ENCODE measurements at regions not wholly inside any gene's neighbourhood (a gene's known extent, or its start where the extent isn't known, plus 50 kb on each side); places are given as distances from the start of the nearest gene placed in this dataset.

DNA sequence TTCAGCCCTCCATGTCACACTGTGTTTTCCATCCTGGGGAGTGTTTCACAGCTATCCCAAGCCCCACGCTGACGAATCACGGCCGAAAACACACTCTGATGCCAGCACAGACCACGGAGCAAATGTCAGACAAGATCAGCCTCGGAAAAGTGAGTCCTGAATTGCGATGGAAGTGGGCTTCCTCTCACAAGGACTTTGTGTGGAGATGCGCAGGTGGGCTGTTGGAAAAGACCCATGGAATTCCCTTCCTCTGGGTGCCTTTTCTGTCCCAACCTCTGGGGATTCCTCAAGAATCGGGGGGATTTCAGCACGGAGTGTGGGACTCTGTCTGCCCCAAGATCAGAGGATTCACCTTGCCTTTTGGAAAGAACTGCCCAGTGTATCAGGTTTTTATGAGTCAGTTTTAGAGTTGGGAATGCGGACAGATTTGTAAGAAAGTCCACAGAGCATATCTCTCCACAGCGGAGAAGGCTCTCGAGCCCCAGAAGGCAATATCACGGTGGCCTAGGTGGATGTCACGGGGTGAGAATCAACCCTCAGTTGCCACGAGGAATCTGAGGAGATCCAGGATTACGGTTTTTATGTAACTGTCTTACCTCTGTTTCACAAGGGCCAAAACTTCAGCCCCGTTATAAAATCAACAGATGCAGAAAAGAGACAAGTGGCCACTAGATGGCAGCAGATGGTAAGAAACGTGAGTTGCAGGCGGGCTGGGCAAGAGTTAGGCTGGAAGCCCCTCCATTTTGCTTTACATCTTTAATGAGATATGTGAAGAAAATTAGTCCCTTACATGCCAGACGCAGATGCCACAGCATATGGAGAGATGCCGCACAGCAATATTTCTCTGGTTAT lies 201.9 kb downstream of the DAD1 start:
- TF ChIP-seq, protein P1, sequence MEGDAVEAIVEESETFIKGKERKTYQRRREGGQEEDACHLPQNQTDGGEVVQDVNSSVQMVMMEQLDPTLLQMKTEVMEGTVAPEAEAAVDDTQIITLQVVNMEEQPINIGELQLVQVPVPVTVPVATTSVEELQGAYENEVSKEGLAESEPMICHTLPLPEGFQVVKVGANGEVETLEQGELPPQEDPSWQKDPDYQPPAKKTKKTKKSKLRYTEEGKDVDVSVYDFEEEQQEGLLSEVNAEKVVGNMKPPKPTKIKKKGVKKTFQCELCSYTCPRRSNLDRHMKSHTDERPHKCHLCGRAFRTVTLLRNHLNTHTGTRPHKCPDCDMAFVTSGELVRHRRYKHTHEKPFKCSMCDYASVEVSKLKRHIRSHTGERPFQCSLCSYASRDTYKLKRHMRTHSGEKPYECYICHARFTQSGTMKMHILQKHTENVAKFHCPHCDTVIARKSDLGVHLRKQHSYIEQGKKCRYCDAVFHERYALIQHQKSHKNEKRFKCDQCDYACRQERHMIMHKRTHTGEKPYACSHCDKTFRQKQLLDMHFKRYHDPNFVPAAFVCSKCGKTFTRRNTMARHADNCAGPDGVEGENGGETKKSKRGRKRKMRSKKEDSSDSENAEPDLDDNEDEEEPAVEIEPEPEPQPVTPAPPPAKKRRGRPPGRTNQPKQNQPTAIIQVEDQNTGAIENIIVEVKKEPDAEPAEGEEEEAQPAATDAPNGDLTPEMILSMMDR (IDR thresholded peaks at IDR 0.05): peak; percentile 97
- Mint-ChIP-seq H3K27ac (ENCODE audit: unreplicated experiment) (peak overlapping the region; percentile 60), H3K9me3 (ENCODE audit: low read depth) (no peaks in the 10 kb centered on the region), H3K4me3 (ENCODE audit: unreplicated experiment) (no peak overlapping the region), H3K36me3 (ENCODE audit: low read depth) (no peaks in the 10 kb centered on the region), H3K27me3 (ENCODE audit: low read depth) (no peaks in the 10 kb centered on the region), H3K4me1 (ENCODE audit: low read depth) (peaks cover 44% of the 10 kb centered on the region)
- DNase-seq (ENCODE audit: low spot score): no peak

DNA sequence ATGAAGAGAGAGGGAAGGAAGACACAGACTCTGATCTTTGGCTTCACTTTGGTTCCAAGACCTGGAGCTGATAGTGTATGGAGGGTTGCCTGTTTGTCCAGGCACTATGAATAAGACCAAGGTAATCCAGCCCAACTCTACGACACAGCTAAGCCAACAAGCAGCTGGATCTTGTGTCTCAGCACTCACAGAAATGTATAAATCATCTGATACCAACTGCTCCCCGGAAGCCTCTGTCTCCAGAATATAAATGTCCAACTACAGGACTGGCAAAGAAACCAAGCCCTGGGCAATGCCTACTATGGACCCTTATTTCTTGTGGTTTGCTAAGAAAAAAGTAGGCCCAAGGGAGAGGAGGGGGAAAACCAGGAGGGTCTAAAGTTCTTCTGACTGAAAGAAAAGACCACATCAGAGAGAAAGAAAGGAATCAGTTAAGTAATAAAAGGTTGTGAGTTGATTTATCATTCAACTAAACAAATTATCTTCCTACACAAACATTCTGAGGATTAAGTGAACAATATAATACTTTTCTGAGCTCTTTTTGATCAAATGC lies 204.0 kb downstream of the DAD1 start:
- H3K36me3 Mint-ChIP-seq (ENCODE audit: low read depth): no peaks in the 10 kb centered on the region
- H3K4me3 Mint-ChIP-seq (ENCODE audit: unreplicated experiment): no peak overlapping the region
- H3K27ac Mint-ChIP-seq (ENCODE audit: unreplicated experiment): no peak overlapping the region
- H3K4me1 Mint-ChIP-seq (ENCODE audit: low read depth): peaks cover 46% of the 10 kb centered on the region
- no peak for DNase-seq (ENCODE audit: low spot score)
- no peaks in the 10 kb centered on the region for H3K27me3 Mint-ChIP-seq (ENCODE audit: low read depth)
- TF ChIP-seq, protein P1 (IDR thresholded peaks at IDR 0.05): no peak
- H3K9me3 Mint-ChIP-seq (ENCODE audit: low read depth): no peaks in the 10 kb centered on the region

DNA sequence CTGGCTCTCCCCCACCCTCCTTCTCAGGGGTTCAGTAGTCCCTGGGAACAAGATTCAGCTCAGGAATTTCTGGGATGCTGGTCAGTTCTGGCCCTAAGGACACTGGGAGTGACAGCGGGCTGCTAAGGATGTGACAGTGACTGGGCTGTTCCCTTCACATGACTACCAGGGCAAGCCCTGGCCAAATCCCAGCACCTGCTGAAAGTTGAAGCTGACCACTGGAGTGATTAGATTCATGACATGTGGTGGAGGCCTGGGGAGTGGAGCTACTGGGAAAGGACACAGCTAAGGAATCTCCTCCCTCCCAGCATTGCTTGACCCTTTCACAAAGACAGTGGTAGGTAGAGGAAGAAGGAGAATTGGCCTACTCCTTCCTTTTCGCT lies 204.9 kb downstream of the DAD1 start:
- no peak for DNase-seq (ENCODE audit: low spot score)
- H3K27me3 Mint-ChIP-seq (ENCODE audit: low read depth): no peaks in the 10 kb centered on the region
- H3K27ac Mint-ChIP-seq (ENCODE audit: unreplicated experiment): no peak overlapping the region
- peaks cover 47% of the 10 kb centered on the region for H3K4me1 Mint-ChIP-seq (ENCODE audit: low read depth)
- H3K9me3 Mint-ChIP-seq (ENCODE audit: low read depth): no peaks in the 10 kb centered on the region
- no peak overlapping the region for H3K4me3 Mint-ChIP-seq (ENCODE audit: unreplicated experiment)
- H3K36me3 Mint-ChIP-seq (ENCODE audit: low read depth): no peaks in the 10 kb centered on the region
- TF ChIP-seq, protein P1 (IDR thresholded peaks at IDR 0.05): no peak

DNA sequence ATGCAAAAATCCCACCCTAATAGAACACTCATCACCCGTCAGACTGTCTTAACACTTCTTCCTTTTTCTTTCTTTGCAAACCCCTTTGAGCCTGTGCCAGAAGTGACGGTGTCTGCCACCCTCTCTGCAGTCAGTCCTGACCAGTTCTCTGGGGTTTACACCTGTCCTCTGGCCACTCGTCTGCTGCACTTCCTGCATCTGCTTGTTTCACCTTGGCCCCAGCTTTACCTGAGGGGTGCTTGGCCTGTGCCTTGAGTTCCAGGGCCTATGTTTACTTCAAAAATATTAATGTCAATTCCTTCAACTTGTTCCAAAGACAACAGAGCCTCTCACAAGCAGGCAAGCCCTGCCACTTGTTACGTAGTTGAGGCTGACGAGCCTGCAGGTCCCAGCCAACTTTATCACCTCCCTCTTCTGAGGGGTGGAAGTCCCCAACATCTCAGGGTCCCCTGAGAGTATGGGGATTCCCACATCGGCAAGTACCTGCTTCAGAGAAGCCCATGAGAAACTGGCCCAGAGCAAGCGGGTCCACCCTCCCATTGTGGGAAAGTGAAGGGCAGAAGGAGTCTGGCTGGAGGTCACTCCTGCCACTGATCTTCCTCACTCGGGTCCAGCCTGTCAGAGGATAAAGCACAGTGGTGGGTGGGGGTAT lies 205.4 kb downstream of the DAD1 start:
- Mint-ChIP-seq H3K4me3 (ENCODE audit: unreplicated experiment) (no peak overlapping the region), H3K9me3 (ENCODE audit: low read depth) (no peaks in the 10 kb centered on the region), H3K36me3 (ENCODE audit: low read depth) (no peaks in the 10 kb centered on the region), H3K27ac (ENCODE audit: unreplicated experiment) (no peak overlapping the region), H3K27me3 (ENCODE audit: low read depth) (no peaks in the 10 kb centered on the region), H3K4me1 (ENCODE audit: low read depth) (peaks cover 44% of the 10 kb centered on the region)
- TF ChIP-seq, protein P1 (IDR thresholded peaks at IDR 0.05): no peak
- DNase-seq (ENCODE audit: low spot score): peak; percentile 51

DNA sequence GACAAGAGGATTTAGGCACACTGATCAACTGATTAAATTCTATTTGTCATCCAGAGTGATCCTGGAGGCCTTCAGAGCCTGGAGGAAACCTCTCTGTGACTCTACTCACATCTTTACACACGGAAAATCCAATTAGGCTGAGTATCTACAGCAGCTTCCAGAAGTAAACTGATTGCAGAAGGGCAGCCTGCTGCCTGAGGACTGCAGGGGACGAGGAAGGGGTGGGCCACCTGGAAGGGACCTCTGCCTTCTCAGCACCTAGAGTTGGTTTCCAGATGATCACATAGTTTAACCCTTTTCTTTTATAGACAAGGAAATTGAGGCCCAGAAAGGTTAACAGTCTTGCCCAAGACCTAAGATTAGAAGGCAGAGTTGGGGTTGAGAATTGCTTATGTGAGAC lies 206.1 kb downstream of the DAD1 start:
- no peak for DNase-seq (ENCODE audit: low spot score)
- Mint-ChIP-seq H3K9me3 (ENCODE audit: low read depth) (no peaks in the 10 kb centered on the region), H3K36me3 (ENCODE audit: low read depth) (no peaks in the 10 kb centered on the region), H3K4me3 (ENCODE audit: unreplicated experiment) (no peak overlapping the region), H3K27ac (ENCODE audit: unreplicated experiment) (no peak overlapping the region), H3K4me1 (ENCODE audit: low read depth) (peaks cover 37% of the 10 kb centered on the region), H3K27me3 (ENCODE audit: low read depth) (no peaks in the 10 kb centered on the region)
- TF ChIP-seq, protein P1 (IDR thresholded peaks at IDR 0.05): no peak
